IPS-NIHi7 (cell line): ENCODE measurements at regions not wholly inside any gene's neighbourhood (a gene's known extent, or its start where the extent isn't known, plus 50 kb on each side); places are given as distances from the start of the nearest gene placed in this dataset.

Experiments used
- DNase-seq: peaks from one replicate; pipeline ENCODE4 v3.0.0; 2012; ENCODE audit warnings: mixed read lengths; ENCODE audit errors: extremely low spot score

DNA sequence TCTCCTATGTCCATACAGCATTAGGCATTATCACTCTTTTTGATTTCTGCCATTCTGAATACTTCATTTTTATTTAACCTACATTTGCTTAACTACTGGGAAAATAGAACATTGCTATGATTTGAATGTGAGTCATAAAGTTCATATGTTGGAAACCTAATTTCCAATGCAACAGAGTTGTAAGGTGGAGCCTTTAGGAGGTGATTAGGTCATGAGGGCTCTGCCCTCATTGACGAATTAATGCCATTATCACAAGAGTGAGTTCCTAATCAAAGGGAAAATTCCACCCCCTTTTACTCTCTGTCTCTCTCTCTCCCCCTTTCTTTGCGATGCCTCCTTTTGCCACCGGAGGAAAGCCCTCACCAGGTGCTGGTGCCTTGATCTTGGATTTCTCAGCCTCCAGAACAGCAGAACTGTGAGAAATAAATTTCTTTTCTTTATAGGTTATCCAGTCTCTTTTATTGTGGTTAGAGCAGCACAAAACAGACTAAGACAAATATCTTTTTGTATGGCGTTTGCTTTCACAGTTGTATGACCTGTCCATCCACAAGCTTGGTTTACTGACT is 180.1 kb upstream of the ARID2 start:
- DNase-seq, result no peak

DNA sequence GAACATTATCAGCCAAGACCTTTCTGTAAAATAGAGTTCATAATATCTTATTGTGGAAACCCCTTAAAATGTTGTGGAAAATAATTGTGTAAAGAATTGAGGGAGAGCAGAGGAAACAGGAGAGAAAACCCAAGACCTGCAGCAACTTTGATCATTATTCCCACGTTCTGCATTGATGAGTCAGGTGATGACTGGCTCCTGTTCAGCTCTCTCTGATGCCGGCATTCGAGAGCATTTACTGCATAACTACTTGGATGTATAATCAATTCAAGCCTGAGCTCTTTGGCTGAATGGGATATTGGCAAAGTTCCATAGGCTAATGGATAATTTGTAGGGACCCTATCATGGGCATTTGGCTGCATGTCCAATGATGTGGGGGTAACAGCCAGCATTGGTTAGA is 176.3 kb upstream of the ARID2 start:
- DNase-seq, result no peak

DNA sequence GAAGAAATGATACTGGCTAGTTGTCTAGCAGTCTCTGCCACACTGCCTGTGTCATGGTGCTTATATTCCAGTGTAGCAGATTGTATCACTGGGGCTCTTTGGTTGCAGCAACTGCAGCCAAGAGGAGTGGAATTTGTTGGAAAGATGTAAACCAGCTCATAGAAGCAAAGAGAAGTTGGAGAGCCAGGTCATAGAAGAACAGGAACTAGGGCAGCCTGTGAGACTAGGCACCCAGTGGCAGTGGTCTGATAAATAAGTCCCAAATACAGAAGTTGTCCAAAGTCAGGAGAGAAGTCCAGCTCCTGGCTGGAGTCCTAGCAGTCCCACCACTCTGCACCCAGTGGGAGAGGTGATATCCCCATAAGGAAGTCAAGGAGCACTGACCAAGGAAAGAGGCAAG is 172.5 kb upstream of the ARID2 start:
- DNase-seq, result no peak

DNA sequence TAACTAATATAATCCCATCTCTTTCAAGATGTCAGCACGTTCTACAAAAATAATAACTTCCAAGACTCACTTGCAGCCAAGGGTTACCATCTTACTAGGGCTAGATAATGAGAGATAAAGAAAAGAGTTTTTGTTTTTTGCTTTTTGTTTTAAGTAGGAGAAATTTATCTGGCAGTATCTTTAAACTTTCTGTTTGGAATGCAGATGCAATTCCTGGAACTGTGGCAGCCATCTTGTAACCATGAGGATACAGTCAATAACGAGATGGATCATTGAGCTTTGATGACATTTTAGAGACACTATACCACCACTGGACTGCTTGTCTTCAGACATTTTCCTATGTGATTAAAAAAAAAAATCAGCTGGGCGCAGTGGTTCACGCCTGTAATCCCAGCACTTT is 171.2 kb upstream of the ARID2 start:
- DNase-seq, result no peak

DNA sequence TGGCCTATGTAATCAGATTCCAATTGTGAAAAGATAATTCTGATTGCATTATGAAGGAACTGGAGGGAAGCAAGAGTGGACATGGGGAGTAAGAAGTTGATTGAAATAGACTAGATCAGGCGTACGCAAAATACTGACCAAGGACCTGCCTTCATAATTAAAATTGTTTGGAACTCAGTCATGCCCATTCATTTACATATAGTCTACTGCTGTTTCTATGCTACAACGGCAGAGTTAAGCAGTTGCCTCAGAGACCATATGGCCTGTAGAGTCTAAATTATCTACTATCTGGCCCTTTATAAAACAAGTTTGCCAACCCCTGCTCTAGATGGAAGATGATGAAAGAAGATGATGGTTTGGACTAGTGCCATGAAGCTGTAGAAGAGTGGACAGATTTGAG is 170.0 kb upstream of the ARID2 start:
- no peak for DNase-seq

DNA sequence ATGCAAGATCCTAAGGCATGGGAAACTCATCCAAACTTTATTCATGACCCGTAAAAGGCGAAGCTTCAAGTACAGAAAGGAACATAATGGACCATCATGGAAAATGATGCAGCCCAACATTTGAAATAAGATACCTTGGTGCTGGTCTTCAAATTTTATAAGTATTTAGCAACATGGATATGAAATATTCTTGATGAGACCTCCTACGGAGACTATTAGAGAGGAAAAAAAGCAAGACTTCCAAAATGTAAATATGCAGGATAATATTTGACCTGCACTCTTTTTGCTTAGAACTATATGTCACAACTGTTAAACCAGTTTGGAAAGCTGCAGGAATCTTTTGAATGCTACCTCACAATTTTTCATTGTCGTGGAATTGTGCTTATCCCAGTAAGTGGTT is 168.8 kb upstream of the ARID2 start:
- no peak for DNase-seq

DNA sequence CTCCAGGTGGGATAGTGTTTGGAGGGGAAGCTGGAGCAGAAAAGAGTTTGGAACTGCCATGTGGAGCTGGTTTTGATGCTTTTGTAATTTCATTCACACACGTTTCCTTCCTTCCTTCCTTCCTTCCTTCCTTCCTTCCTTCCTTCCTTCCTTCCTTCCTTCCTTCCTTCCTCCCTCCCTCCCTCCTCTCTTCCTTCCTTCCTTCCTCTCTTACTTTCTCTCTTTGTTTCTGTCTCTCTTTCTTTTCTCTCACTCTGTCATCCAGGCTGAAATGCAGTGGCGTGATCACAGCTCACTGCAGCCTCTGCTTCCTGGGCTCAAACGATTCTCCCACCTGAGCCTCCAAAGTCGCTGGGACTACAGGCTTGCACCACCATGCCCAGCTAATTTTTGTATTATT is 168.0 kb upstream of the ARID2 start:
- DNase-seq, result no peak

DNA sequence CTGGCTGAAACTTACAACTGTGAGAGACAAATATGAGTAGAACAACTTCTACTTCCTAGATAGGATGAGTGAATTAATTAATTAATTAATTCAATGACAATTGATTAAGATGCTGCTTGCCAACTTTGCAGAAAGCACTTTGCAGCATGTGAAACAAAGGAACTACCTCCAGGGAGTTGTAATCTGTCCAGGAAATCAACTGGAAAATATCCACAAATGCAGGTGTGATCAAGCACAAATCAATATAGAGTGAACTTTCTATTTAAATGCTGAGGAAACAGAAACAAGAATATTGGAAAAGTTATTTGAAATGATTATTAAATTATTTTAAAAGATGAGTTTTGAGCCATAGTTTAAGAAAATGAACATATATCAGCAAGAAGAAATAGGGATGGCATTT is 163.9 kb upstream of the ARID2 start:
- DNase-seq, result no peak

DNA sequence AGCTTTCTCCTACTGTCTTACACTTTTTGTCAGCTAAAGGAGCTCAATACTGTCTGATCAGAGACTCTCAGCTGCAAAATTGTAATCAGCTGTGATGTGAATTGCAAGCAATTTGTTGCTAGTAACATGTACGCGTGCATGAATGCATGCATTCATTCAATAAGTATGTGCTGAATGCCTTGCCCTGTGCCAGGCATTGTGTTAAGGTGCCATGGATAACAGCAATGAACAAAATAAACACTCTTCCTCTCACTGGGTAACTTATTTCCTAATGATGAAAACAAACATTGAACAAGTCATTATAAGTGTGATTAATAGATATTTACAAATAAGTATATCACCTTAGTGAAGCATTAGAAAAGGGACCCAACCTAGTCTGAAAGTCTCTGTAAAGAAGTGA is 163.2 kb upstream of the ARID2 start:
- DNase-seq, result no peak

DNA sequence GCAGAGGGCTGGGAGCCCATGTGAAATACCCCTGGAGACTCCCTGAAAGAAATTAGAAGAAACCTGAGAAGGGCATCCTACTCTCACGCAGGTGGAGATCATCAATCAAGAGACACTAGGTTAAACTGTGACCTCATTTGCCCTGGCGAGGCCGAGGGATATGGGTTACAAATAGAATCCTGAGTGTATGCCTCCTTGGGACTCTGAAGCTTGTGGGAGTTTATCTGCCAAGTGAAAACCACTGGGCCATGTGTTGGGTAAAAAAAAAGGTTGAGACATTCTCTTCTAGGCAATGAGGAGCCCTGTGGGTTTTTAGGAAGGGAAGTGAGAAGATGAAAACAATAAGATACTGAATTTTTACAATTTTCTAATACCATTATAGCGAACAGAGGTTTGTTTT is 160.7 kb upstream of the ARID2 start:
- no peak for DNase-seq

DNA sequence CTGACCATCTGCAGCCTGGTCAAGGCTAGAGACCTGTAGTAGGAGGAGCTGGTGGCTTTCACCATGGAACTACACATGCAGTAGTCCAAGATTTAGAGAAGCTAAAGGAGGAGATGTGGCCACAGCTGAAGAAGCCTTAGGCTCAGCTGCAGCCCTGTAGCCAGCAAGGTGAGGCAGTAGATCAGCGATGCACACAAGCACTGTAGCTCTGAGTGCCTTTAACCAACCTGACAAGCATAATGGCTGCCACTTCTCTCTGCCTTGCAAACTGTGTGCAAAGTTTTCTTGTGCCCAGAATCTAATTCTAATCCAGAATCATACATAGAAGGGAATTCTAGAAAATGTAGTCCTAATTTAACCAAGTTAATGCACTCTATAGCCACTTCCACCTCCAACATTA is 159.0 kb upstream of the ARID2 start:
- DNase-seq, result no peak

DNA sequence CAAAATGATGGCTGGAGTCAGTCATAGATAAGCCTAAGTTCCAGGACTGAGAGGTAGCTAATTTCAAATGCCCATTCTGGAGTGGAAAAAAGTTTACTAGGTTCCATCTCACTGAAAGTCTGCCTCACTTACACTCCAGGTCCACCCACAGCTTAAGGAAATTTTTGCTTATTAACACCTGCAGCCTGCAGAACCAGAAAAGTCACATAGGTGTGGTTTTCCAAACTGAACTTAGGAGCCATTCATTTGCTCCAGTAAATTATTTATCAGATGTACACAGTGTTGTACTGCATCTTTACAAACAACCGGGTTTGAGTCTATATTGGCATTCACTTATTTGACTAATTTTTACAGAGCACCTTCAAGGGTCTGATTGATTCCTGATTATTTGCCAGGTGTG is 157.4 kb upstream of the ARID2 start:
- no peak for DNase-seq

DNA sequence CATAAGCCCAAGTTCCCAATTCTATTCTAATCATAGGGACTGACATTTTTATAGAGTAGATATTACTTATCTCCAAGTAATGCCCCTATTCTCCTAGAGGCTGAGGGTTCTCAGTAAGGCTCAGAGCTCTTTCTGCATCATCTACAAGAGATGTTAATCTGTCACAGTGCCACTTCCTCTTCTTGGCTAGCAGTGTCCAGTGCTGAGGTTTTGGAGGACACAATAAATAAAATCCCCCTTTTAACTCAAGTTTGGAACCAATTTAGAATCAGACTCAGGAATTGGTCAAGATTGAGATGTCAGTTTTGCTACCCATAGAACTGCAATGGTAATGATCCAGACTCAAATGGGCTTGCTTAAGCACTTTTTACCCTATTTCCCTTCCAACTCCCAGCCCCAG is 154.1 kb upstream of the ARID2 start:
- DNase-seq, result no peak

DNA sequence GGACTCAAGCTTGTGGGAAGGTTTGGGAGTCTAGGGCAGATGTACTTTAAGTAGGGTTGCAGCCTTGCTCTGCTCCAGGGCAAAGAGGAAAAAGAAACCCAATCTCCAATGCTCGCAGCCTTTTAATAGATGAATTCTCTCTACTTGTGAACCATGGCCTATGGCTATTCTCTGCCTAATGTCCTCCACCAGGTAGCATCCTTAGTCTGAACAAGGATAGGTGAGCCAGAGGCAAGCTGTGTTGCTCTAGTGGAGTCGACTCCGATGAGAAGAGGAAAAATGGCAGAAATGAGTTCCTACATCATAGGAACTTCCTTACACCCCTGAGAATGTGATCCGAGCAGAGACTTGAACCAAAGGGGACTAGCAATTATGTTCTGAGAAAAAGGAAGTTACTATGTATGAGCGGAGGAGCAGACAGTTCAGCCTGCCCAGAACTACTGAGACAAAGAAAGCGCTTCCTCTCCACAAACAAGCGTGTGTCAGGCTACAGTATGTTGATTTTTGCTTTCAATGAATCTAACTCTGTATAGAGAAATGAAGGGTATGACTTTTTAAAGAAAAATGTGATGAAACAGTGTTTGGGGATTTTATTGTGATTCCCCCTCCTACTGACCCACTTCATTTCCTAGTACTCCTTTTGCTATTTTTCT is 153.6 kb upstream of the ARID2 start:
- DNase-seq, result no peak

DNA sequence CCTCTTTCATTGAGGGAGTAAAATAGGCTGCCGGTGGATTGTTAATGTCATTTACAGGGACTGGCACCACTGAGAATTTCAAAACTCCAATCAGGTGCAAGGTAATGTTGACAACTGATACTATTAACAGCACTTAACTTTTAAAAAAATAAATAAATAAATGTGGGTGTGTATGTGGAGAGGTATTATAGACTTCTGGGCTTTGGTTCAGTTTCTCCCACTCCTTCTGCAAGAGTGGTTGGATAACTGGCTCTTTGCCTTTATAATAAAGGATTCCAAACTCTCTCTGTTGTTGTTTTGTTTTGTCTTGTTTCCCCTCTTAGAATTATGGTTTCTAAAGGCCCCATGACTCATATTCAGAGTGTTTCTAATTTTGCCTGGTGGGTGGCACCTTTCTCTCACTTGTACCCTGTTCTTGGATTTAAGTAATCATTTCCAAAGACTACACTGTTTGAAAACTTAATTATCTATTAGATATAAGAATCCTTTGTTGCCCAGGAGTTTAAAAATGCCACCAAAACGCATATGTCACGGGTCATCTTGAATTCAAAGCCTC is 151.6 kb upstream of the ARID2 start:
- DNase-seq, result no peak

DNA sequence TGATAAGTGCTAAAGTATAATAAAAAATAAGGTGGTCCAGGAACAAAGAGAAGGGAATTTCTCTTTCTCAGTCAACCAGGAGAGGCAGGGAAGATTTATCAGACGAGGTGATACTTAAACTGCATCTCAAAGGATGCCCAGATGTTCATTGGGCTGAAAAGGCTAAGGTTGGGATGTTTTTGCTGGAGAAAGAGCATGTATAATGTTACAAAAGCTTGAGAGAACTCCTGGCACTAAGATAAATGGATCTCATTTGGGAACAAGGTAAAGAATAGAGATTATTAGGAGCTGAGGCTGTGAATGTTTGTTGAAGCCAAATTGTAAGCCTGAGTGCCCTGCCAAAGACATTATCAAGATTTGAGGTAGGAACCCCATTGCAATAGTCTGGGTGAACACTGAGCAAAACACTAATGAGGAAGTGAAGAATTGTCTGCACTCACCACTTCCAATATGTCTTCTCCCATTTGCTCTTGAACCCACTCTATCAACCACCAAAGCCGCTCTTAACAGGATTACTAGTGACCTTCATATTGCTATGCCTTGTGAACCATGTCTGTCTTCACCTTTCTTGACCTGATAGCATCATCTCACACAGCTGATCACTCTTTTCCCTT is 149.0 kb upstream of the ARID2 start:
- no peak for DNase-seq

DNA sequence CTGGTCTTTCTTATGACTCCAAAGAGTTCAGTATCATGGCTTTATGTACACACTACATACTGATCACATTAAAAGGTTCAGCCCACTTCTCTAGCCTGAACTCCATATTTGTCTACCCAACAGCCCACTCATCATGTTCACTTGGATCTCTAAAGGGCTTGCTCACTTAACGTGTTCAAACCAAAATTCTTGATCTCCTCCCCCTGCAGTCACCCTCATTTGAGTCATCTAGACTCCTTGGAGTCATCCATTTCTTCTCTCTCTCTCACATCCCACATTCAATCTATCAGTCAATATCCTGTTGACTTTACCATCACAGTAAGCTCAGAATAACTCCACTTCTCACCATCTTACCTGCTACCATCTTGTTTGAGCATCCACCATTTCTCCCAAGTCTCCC is 148.4 kb upstream of the ARID2 start:
- no peak for DNase-seq

DNA sequence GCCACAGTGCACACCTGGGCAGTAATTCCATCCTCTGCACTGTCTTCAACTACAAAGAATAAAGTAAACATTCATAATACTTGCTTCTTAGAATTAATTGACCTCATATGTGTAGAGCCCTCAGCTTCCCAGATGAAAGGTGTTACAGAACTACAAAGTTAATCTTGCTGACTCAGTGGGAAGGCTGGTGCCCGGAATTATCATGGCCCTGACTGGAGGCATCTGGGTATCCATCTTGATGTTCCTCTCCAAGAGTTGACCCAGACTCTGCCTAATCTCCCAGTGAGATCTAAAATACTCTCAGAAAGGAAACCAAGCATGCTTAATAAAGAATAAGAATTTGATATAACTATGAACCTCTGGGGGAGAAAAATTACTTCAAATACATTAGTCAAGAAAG is 147.0 kb upstream of the ARID2 start:
- no peak for DNase-seq

DNA sequence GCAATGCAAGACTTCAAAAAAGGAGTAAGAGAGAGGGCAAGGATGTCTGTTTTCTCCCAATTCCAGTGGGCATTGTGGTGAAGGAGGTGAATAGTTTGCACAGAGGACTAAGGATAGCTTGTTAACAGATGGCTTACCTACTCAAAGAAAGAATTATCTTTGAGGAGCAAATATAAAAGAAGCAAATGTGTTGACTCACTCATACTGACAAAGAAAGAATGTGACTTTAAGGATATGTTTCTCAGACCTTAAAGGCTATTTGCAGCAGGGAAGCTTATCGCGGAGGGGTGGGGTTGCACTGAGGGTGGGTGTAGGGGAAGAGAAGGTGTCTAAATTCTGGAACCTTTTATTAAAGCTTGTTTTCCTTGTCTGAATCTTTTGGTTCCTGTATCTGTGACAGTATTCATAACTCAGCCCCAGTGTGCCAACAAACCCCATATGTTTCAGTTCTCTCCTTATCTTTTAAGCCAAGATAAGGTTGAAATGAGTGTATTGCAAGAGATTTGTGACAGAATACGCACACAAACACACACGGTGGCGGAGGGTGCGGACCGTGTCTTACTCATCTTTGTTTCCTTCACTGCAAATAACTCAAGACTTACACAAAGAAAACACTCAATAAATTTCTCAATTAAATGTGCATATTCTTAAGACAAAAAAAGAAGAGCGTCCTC is 146.4 kb upstream of the ARID2 start:
- DNase-seq, result no peak

DNA sequence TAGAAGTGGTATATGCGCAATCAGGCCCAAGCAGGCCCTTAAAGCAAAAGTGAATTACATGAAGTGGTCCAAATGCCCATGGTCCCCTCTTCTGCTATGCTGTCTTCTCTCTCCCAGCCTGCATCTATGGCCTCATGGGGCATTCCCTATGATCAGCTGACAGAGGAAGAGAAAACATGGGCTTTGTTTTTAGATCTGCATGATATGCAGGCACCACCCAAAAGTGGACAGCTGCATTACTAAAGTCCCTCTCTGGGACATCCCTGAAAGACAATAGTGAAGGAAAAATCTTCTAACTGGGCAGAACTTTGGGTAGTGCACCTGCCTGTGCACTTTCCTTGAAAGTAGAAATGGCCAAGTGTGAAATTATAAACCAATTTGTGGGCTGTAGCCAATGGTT is 145.2 kb upstream of the ARID2 start:
- DNase-seq, result no peak

DNA sequence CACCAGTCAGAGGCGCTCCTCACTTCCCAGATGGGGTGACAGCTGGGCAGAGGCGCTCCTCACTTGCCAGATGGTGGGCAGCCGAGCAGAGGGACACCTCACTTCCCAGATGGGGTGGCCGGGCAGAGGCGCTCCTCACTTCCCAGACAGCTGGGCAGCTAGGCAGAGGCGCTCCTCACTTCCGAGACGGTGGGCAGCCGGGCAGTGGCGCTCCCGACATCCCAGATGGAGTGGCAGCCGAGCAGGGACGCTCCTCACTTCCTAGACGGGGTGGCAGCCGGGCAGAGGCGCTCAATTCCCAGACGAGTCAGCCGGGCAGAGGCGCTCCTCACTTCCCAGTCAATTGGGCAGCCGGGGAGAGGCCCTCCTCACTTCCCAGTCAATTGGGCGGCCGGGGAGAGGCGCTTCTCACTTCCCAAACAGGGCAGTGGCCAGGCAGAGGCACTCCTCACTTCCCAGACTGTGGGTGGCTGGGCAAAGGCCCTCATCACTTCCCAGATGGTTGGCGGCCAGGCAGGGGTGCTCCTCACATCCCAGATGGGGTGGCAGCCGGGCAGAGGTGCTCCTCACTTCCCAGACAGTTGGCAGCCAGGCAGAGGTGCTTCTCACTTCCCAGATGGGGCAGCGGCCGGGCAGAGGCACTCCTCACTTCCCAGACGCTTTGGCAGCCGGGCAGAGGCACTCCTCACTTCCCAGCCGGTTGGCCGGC is 143.8 kb upstream of the ARID2 start:
- no peak for DNase-seq

DNA sequence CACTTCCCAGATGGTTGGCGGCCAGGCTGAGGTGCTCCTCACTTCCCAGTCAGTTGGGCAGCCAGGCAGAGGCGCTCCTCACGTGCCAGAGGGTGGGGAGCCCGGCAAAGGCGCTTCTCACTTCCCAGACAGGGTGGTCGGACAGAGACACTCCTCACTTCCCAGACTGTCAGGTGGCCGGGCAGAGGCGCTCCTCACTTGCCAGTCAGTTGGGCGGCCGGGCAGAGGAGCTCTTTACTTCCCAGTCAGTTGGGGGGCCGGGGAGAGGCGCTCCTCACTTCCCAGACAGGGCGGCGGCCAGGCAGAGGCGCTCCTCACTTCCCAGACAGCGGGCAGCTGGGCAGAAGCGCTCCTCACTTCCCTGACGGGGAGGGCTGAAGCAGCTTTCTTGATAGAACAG is 143.0 kb upstream of the ARID2 start:
- DNase-seq, result no peak
